Hepatic stellate cell (primary cell): ENCODE measurements at regions not wholly inside any gene's neighbourhood (a gene's known extent, or its start where the extent isn't known, plus 50 kb on each side); places are given as distances from the start of the nearest gene placed in this dataset.

Source experiments
- DNase-seq: peaks from one replicate; pipeline ENCODE4 v3.0.0; 2011; ENCODE audit warnings: low spot score

DNA sequence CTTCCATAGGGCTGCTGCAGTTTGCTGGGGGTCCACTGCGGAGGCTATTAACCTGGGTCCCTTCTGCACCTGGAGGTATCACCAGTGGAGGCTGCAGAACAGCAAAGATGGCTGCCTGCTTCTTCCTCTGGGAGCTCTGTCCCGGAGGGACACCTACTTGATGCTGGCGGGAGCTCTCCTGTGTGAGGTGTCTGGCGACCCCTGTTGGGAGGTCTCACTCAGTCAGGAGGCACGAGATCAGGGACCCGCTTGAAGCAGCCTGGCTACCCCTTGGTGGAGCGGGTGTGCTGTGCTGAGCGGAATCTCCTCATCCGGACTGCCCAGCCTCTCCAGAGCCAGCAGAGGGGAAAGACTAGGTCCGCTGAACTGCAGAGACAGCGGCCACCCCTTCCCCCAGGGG, 56.0 kb upstream of the CTXND1 start:
- no peak for DNase-seq

GRCh38 chr15:80309769-80310384, 57.9 kb upstream of the CTXND1 start:
- peak; percentile 10 for DNase-seq

DNA sequence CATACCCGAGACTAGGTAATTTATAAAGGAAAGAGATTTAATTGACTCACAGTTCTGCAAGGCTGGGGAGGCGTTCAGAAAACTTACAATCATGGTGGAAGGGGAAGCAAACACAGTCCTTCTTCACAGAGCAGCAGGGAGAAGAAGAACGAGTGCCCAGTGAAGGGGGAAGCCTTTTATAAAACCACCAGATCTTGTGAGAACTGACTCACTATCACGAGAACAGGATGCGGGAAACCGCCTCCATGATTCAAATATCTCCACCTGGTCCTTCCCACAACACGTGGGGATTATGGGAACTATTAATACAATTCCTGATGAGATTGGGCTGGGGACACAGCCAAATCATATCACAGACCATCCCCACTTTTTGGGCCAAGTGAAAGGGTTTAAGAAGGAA, 58.8 kb upstream of the CTXND1 start:
- no peak for DNase-seq

DNA sequence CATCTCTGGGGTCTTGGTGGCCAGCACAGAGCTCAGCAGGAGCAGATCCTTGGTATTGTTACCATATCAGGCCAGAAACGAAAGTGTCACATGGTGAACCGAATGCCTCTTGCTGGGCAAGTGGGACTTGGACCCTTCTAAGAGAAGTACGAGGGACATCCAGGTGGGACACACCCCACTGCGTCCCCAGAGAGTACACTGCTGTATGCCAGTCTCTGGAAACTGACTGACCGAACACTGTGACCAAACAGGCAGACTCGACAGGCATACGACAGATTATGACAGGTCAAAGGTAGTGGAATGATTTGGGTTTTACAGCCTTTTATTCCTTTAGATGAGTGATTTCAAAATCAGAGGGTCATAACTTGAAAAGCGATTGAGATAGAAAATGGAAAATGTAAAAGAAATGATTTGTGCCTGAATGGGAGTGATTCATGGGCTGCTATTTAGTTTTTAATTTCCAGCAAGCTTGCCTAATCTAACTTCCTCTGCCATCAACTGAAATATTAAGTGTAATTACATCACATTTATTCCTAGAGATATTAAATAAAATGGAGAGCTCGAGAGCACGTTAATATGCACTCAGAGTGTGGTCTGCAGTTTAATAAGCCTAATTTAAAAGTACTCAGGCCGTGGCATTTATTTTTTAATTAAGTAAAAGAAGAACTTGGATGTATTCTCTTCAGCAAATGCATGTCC, 63.4 kb upstream of the CTXND1 start:
- no peak for DNase-seq

DNA sequence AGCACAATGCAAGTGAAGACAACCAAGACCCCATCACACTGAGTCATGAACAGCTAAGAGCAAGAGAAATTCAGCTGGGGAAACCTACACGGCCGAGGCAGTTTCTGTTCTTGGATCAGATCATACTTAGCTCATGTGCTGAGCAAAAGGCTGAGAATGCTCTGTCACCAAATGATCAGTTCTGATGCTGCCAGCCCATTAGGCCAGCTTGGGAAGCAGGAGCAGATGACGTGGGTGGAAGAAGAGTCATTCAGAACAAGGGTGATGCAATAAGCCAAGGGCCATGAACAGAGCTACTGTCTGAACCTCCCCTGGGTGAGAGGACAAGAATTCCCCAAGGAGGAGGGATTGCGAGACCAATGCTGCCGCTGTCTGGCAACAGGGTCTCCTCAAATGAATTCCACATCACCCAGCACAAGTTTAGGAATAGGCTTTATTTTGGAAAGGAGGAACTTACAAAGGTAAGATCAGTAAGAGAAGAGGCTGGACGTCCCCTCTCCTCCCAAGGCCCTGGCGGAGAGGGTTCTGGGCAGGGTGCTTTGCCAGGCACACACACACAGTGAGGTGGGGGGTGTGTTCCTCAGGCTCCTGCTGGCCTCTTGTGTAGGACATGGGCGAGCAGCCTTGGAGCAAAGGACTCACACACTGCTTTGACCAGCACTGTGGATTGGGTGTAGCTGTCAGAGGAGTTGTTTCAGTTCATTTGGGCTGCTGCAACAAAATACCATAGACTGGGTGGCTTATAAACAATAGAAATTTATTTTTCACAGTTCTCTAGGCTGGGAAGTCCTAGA, 65.6 kb upstream of the CTXND1 start:
- peak; percentile 38 for DNase-seq

- no peak for DNase-seq
These were observed 69.8 kb upstream of the CTXND1 start for GRCh38 chr15:80321853-80322252.

DNA sequence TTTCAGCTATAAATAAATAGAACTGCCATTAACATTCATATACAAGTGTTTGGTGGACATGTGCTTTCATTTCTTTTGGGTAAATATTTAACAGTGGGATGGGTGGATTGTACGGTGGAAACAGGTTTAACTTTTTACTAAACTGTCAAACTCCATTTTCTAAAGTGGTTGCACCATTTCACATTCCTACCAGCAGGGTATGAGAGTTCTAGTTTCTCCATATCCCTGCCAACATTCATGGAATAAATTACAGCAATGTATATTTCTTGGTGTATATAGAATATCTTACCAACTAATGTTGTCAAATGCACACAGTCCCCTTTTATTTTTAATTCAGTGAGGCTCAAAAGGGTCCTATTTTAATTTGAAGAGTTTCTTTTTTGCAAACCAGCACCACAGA, 71.3 kb upstream of the CTXND1 start:
- no peak for DNase-seq

DNA sequence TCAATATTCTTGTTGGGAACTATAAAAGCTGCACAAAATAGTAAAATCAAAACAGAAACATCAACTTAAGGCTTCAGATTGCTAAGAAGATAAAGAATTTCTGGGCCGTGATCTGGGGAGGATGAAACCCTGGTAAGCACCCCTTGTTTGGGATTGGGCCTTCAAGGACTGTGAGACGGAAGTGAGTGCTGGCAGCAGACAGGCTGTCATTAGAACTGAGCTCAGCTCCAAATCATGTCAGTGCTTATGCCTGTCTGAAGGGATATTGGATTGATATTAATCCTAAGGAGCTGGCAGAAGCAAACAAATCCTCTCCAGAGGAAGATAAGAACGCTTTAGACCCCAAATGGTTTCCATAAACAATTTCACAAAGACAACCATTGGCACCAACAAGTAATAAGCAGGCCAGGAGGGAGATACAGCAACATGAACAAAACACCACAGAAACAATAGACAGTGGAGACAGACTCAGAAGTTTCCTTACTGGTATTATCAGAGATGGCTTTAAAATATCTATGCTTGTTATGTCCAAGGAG, 72.6 kb upstream of the CTXND1 start:
- no peak for DNase-seq

DNA sequence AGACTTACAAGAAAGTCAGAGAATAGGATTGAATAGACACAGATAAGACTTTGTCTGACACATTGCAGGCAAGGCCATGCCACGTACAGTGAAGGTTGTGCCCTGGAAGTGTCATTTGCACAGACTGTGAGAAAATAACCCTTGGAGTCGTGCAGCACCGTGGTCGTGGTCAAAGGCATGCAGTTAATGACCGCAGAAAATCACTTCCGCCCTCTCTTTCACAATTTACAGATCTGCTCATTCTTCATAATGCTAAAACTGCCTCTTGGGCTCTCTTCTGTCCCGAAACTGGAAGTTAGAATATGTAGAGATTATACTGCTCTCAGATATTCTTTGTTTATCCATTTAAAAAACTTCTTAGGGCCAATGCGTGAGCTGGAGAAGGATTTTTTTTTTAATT, 73.2 kb upstream of the CTXND1 start:
- DNase-seq: no peak

DNA sequence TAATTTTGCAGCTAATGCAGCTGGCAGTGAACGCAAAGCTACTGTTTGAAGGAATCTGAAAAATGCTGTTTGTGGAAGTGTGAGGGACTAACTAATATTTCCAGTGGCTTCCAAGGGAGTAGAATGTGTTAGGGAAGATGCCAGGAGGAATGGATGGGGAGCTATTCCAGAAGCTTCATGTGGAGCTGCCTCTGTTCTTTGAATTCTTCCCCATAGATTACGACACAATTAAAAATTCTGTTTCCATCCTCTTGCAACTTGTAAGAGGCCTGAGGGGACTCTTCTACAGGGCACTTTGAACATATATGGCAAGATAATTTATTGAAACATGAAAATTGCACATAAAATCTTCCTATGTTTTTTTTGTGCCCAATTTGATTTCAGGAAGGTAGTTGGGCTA, 74.3 kb upstream of the CTXND1 start:
- DNase-seq: no peak

DNA sequence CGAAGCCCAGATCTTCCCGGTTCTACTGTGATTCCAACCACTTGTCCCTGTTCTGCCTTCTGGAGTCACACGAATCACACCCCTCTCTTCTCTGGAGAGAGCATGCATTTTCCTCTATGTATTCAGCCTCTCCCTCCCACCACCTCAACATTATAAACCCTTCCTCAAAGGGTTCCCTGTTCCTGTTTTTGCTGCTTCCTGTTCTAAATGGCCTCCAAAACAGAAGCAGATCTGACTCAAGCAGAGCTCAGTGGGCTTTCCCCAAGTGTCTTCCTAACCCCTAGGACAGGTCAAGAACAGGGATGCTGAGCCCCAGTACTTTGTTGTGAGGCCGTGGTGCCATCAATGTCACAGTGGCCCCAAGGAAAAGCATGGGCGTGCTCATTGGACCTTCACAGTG, 75.7 kb upstream of the ARNT2 start:
- DNase-seq: no peak

- DNase-seq: no peak
These were observed 72.2 kb upstream of the ARNT2 start for GRCh38 chr15:80331886-80332406.

DNA sequence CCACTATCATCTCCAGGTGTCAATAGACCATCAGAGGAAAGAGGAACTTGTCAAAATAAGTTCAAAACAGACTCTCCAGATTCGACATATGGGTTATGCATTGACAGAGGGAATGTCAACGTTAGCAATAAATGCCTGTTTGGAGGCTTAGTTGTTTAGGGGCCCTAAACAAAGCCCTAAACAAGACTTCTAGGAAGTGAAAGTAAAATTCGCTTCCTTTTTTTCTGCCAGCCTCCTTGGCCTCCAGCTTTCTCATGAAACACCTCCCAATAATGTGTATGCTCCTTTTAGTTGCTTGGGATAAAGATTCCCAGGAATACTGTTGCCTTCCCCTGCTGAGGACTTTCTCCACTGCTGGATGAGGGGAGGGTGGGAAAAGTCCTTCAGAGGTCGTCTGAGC, 70.9 kb upstream of the ARNT2 start:
- DNase-seq: no peak

DNA sequence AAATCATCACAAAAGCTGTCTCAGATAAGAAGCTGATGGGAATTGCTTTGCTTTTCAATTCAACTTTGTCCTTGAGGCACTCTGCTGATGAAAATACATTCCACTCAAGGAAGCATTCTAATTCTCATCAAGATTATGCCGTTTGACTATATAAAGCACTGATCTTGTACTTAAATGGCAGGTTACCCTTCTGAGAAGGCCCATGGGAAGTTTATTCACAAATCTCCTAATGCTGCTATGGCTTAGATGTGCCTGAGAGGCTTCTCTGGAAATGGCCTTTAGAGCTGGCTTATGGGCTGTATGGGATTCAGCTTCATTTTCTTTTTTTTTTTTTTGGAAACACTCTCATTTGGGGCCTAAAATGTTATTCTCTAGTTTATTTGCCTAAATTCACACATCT, 69.7 kb upstream of the ARNT2 start:
- no peak for DNase-seq

GRCh38 chr15:80339601-80340000, 64.6 kb upstream of the ARNT2 start:
- no peak for DNase-seq

DNA sequence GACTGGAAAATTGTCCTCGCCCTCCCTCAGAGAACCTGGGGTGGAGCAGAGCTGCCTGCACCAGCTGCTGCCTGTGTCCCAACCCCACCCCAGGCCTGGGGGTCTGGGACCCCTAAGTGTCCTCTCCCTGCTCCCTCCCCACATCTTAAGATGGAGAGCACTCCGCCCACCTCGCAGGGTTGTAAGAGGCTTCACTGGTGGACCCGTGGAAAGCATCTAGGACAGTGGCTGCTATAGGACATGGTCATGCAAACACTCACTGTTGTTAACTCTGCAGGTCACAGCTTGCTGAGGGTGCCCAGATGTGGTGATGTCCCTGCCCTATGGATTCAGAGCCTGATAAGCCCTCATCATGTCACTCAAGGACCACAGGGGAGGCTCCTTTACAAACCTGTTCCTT, 62.0 kb upstream of the ARNT2 start:
- no peak for DNase-seq

GRCh38 chr15:80343554-80343992, 60.6 kb upstream of the ARNT2 start:
- peak; percentile 9 for DNase-seq

GRCh38 chr15:80350941-80351610, 53.1 kb upstream of the ARNT2 start:
- DNase-seq: no peak
